GM12875 (cell line): ENCODE measurements at regions not wholly inside any gene's neighbourhood (a gene's known extent, or its start where the extent isn't known, plus 50 kb on each side); places are given as distances from the start of the nearest gene placed in this dataset.

Experiments used
- H3K4me3 ChIP-seq: one replicate; pipeline ENCODE4 v1.5.1; 2011; ENCODE audit warnings: low read depth, low read length, control low read depth
- CTCF ChIP-seq: IDR thresholded peaks from 2 replicates; pipeline ENCODE4 v1.5.1; 2011; ENCODE audit warnings: low read depth, mild to moderate bottlenecking, control low read depth, inconsistent platforms, low read length, moderate library complexity, borderline replicate concordance; ENCODE audit not compliant: insufficient read depth

GRCh38 chr15:93243573-93243972, 154.6 kb upstream of the RGMA start:
- H3K4me3 ChIP-seq = no peak overlapping the region
- TF ChIP-seq CTCF = no peak

- TF ChIP-seq CTCF = no peak
- no peak overlapping the region for H3K4me3 ChIP-seq
Measured at GRCh38 chr15:93241696-93242585, 152.9 kb upstream of the RGMA start.

- no peak for TF ChIP-seq CTCF
- no peak overlapping the region for H3K4me3 ChIP-seq
Measured at GRCh38 chr15:93239993-93240392, 151.0 kb upstream of the RGMA start.

- no peak for TF ChIP-seq CTCF
- H3K4me3 ChIP-seq = no peak overlapping the region
Measured at GRCh38 chr15:93239591-93239990, 150.6 kb upstream of the RGMA start.

GRCh38 chr15:93238641-93239040, 149.6 kb upstream of the RGMA start:
- no peak overlapping the region for H3K4me3 ChIP-seq
- no peak for TF ChIP-seq CTCF

GRCh38 chr15:93235926-93236780, 147.1 kb upstream of the RGMA start:
- TF ChIP-seq CTCF = no peak

More at GRCh38 chr15:93235926-93236780, 147.1 kb upstream of the RGMA start:
- no peak overlapping the region for H3K4me3 ChIP-seq
